Keratinocyte (primary cell): ENCODE measurements at regions not wholly inside any gene's neighbourhood (a gene's known extent, or its start where the extent isn't known, plus 50 kb on each side); places are given as distances from the start of the nearest gene placed in this dataset.

Experiments
- DNase-seq: peaks from one replicate; pipeline ENCODE4 v3.0.0-alpha.2; 2011; ENCODE audit warnings: low read depth, missing footprints, low spot score
- FAIRE-seq: peaks from 2 replicates; lab custom pipeline; 2011; peaks lifted over from hg19 to GRCh38; lab: Jason Lieb, UNC
- H2AFZ ChIP-seq: 2 replicates; pipeline ENCODE4 v1.6.0; 2012; ENCODE audit warnings: low read length, control low read depth, inconsistent platforms; ENCODE audit not compliant: control insufficient read depth
- H3K27ac ChIP-seq: 2 replicates; pipeline ENCODE4 v1.5.1; 2011; ENCODE audit warnings: low read length; ENCODE audit not compliant: control insufficient read depth, insufficient read depth
- H3K27me3 ChIP-seq: 3 replicates; pipeline ENCODE4 v1.6.0; 2011; ENCODE audit warnings: low read length; ENCODE audit not compliant: control insufficient read depth, insufficient read depth; ENCODE audit errors: extremely low read depth
- H3K36me3 ChIP-seq, 2 experiments: 2 replicates in 1 of 2; 3 replicates in 1 of 2; pipeline ENCODE4 v1.5.1; 2011; ENCODE audit warnings: low read length in 2 of 2, mild to moderate bottlenecking in 1 of 2; ENCODE audit not compliant: control insufficient read depth in 2 of 2, insufficient read depth in 2 of 2; ENCODE audit errors: extremely low read depth in 1 of 2
- H3K4me1 ChIP-seq: 3 replicates; pipeline ENCODE4 v1.5.1; 2011; ENCODE audit warnings: low read length; ENCODE audit not compliant: control insufficient read depth, insufficient read depth; ENCODE audit errors: extremely low read depth
- H3K4me2 ChIP-seq: 3 replicates; pipeline ENCODE4 v1.6.0; 2011; ENCODE audit warnings: low read depth, low read length; ENCODE audit not compliant: control insufficient read depth, insufficient read depth; ENCODE audit errors: extremely low read depth
- H3K4me3 ChIP-seq, 3 experiments: fragments of 200-600 bp in 1 of 3; sonication (generic) in 1 of 3; 2 replicates in 2 of 3; 3 replicates in 1 of 3; pipeline ENCODE4 v1.5.1; 2011 to 2016; ENCODE audit warnings: low read length in 3 of 3, mild to moderate bottlenecking in 3 of 3, control low read depth in 2 of 3, inconsistent platforms in 1 of 3, low read depth in 1 of 3, mixed read lengths in 1 of 3, mixed run types in 1 of 3, moderate library complexity in 1 of 3; ENCODE audit not compliant: control insufficient read depth in 2 of 3, insufficient read depth in 2 of 3; ENCODE audit errors: extremely low read depth in 1 of 3
- H3K79me2 ChIP-seq: 2 replicates; pipeline ENCODE4 v1.6.0; 2012; ENCODE audit warnings: low read length; ENCODE audit not compliant: control insufficient read depth, insufficient read depth
- H3K9ac ChIP-seq: 3 replicates; pipeline ENCODE4 v1.6.0; 2011; ENCODE audit warnings: low read length; ENCODE audit not compliant: control insufficient read depth, insufficient read depth; ENCODE audit errors: extremely low read depth
- H3K9me1 ChIP-seq: 3 replicates; pipeline ENCODE4 v1.6.0; 2011; ENCODE audit warnings: low read length; ENCODE audit not compliant: control insufficient read depth, insufficient read depth; ENCODE audit errors: extremely low read depth
- H3K9me3 ChIP-seq: 2 replicates; pipeline ENCODE4 v1.5.1; 2012; ENCODE audit warnings: low read depth, low read length; ENCODE audit not compliant: control insufficient read depth
- H4K20me1 ChIP-seq: 3 replicates; pipeline ENCODE4 v1.6.0; 2011; ENCODE audit warnings: low read length; ENCODE audit not compliant: control insufficient read depth, insufficient read depth; ENCODE audit errors: extremely low read depth
- CTCF ChIP-seq, 3 experiments: IDR thresholded peaks in 1 of 3; conservative IDR thresholded peaks in 1 of 3; optimal IDR thresholded peaks in 1 of 3; 2 replicates in 2 of 3; 3 replicates in 1 of 3; pipeline versions ENCODE3 to v1.5.1; 2011; ENCODE audit warnings: low read length in 3 of 3, mild to moderate bottlenecking in 3 of 3, moderate library complexity in 2 of 3, control low read depth in 1 of 3, inconsistent platforms in 1 of 3; ENCODE audit not compliant: insufficient read depth in 2 of 3; ENCODE audit errors: extremely low read depth in 1 of 3
- EZH2 ChIP-seq: IDR thresholded peaks from one replicate; pipeline ENCODE4 v1.6.1; 2012; ENCODE audit warnings: inconsistent platforms, mild to moderate bottlenecking, low read length, moderate library complexity
- dilution Hi-C: fragments of 300-500 bp; cut with MboI; formaldehyde crosslinking; loops from one replicate; pipeline ENCODE4 v1.7.0; 2020; ENCODE audit warnings: low sequenced_read_pairs; ENCODE audit not compliant: extremely low pct_ligation_motif_present

- TF ChIP-seq CTCF (optimal IDR thresholded peaks at IDR 0.05 in 1 of 3, IDR thresholded peaks at IDR 0.05 in 1 of 3, conservative IDR thresholded peaks at IDR 0.05 in 1 of 3; ENCODE audit: extremely low read depth in 1 of 3, insufficient read depth in 2 of 3, low read length in 3 of 3) (no peak), EZH2 (no peak)
- no peaks in the 10 kb centered on the region for H3K79me2 ChIP-seq
- H3K9me3 ChIP-seq: no peaks in the 10 kb centered on the region
- H3K9ac ChIP-seq: no peak overlapping the region
- no peak overlapping the region for H3K27ac ChIP-seq
- H3K36me3 ChIP-seq: no peaks in the 10 kb centered on the region
- H3K4me2 ChIP-seq: no peak overlapping the region
- no peaks in the 10 kb centered on the region for H3K9me1 ChIP-seq
- dilution Hi-C loops: no loop called here
- no peaks in the 10 kb centered on the region for H4K20me1 ChIP-seq
- H3K27me3 ChIP-seq: no peaks in the 10 kb centered on the region
- H2AFZ ChIP-seq: no peak overlapping the region
- H3K4me1 ChIP-seq: no peaks in the 10 kb centered on the region
- FAIRE-seq (no peak), DNase-seq (no peak)
- no peak overlapping the region for H3K4me3 ChIP-seq
These were observed 624.7 kb downstream of the CD109 start for GRCh38 chr6:74320715-74321114.

GRCh38 chr6:74320074-74320473, 624.1 kb downstream of the CD109 start:
- Histone ChIP-seq H3K9me1 (no peaks in the 10 kb centered on the region), H3K9me3 (no peaks in the 10 kb centered on the region), H3K9ac (no peak overlapping the region), H3K4me3 (no peak overlapping the region), H4K20me1 (no peaks in the 10 kb centered on the region), H3K4me1 (no peaks in the 10 kb centered on the region), H3K27ac (no peak overlapping the region), H3K36me3 (no peaks in the 10 kb centered on the region), H3K27me3 (no peaks in the 10 kb centered on the region), H3K4me2 (no peak overlapping the region), H2AFZ (no peak overlapping the region), H3K79me2 (no peaks in the 10 kb centered on the region)
- no peak for DNase-seq
- FAIRE-seq: no peak
- dilution Hi-C loops: no loop called here
- no peak for TF ChIP-seq EZH2
- TF ChIP-seq CTCF (optimal IDR thresholded peaks at IDR 0.05 in 1 of 3, IDR thresholded peaks at IDR 0.05 in 1 of 3, conservative IDR thresholded peaks at IDR 0.05 in 1 of 3; ENCODE audit: extremely low read depth in 1 of 3, insufficient read depth in 2 of 3, low read length in 3 of 3): no peak
